Fibroblast of lung (primary cell): ENCODE measurements at regions not wholly inside any gene's neighbourhood (a gene's known extent, or its start where the extent isn't known, plus 50 kb on each side); places are given as distances from the start of the nearest gene placed in this dataset.

Experiments
- DNase-seq, 2 donors: peaks; one replicate each; pipeline versions ENCODE4 v3.0.0 to v3.0.0-alpha.2; 2010; ENCODE audit warnings: low read depth in 2 of 2
- H2AFZ ChIP-seq: 2 replicates; pipeline ENCODE4 v1.5.1; 2012; ENCODE audit warnings: low read length, control low read depth, inconsistent platforms
- H3K27ac ChIP-seq: 2 replicates; pipeline ENCODE4 v1.5.1; 2011; ENCODE audit warnings: low read length, control low read depth; ENCODE audit not compliant: insufficient read depth
- H3K27me3 ChIP-seq: 2 replicates; pipeline ENCODE4 v1.5.1; 2011; ENCODE audit warnings: mild to moderate bottlenecking, low read length; ENCODE audit not compliant: control insufficient read depth, insufficient read depth
- H3K36me3 ChIP-seq: 2 replicates; pipeline ENCODE4 v1.5.1; 2011; ENCODE audit warnings: low read length; ENCODE audit not compliant: control insufficient read depth, insufficient read depth
- H3K4me1 ChIP-seq: 2 replicates; pipeline ENCODE4 v1.5.1; 2011; ENCODE audit warnings: low read length; ENCODE audit not compliant: control insufficient read depth, insufficient read depth; ENCODE audit errors: extremely low read depth
- H3K4me2 ChIP-seq: 2 replicates; pipeline ENCODE4 v1.5.1; 2011; ENCODE audit warnings: low read length, control low read depth; ENCODE audit not compliant: insufficient read depth; ENCODE audit errors: extremely low read depth
- H3K4me3 ChIP-seq, 4 experiments: fragments of 200-600 bp in 1 of 4; sonication (generic) in 1 of 4; replicated peaks in 1 of 4; 2 replicates each; pipeline ENCODE4 v1.5.1; 2011 to 2016; ENCODE audit warnings: low read length in 4 of 4, low read depth in 3 of 4, mild to moderate bottlenecking in 3 of 4, control low read depth in 2 of 4, inconsistent platforms in 1 of 4, mixed read lengths in 1 of 4; ENCODE audit not compliant: insufficient read depth in 1 of 4; ENCODE audit errors: control extremely low read depth in 1 of 4
- H3K79me2 ChIP-seq: 2 replicates; pipeline ENCODE4 v1.5.1; 2012; ENCODE audit warnings: mild to moderate bottlenecking, low read length, inconsistent platforms; ENCODE audit not compliant: control insufficient read depth, insufficient read depth
- H3K9ac ChIP-seq: 2 replicates; pipeline ENCODE4 v1.5.1; 2011; ENCODE audit warnings: mild to moderate bottlenecking, low read length, control low read depth; ENCODE audit not compliant: insufficient read depth
- H3K9me3 ChIP-seq: 2 replicates; pipeline ENCODE4 v1.5.1; 2012; ENCODE audit warnings: low read depth, low read length; ENCODE audit not compliant: control insufficient read depth, insufficient read depth
- H4K20me1 ChIP-seq: 2 replicates; pipeline ENCODE4 v1.5.1; 2011; ENCODE audit warnings: low read length; ENCODE audit not compliant: control insufficient read depth, insufficient read depth; ENCODE audit errors: extremely low read depth
- CTCF ChIP-seq, 2 donors: IDR thresholded peaks in 1 of 2; conservative IDR thresholded peaks in 1 of 2; 1 replicate in 1 of 2; 2 replicates in 1 of 2; pipeline ENCODE4 v1.5.1; 2011 to 2012; ENCODE audit warnings: low read length in 2 of 2, control low read depth in 1 of 2, inconsistent platforms in 1 of 2, low read depth in 1 of 2, mild to moderate bottlenecking in 1 of 2
- EZH2 ChIP-seq: IDR thresholded peaks from 2 replicates; pipeline ENCODE4 v1.5.1; 2012; ENCODE audit warnings: low read length, control low read depth, mild to moderate bottlenecking; ENCODE audit errors: missing control alignments

DNA sequence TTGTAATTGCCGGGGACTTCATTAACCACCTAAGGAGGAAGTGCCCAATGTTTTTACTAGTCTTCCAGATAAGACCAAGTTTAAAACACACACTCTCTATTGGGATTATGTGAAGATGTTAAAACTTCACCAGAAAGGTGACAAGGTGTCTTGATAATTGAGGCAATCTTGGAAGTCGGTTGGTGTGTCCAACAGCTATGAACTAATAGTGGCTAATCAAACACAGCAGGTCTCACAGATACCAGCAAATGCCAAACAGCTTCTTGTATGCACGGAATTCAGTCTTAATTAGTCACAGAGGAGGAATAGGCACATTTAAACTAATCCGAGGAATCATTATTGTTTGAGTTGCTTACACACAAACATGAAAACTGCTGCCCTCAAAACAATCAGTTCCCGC, 214.5 kb downstream of the SEC61B start:
- H3K79me2 ChIP-seq: no peaks in the 10 kb centered on the region
- no peaks in the 10 kb centered on the region for H3K36me3 ChIP-seq
- H3K4me3 ChIP-seq: no peak overlapping the region
- no peak overlapping the region for H3K27ac ChIP-seq
- H2AFZ ChIP-seq: no peak overlapping the region
- no peak overlapping the region for H3K9ac ChIP-seq
- no peaks in the 10 kb centered on the region for H3K9me3 ChIP-seq
- H3K4me2 ChIP-seq: no peak overlapping the region
- no peaks in the 10 kb centered on the region for H3K27me3 ChIP-seq
- TF ChIP-seq CTCF (conservative IDR thresholded peaks at IDR 0.05 in 1 of 2, IDR thresholded peaks at IDR 0.05 in 1 of 2; ENCODE audit: low read depth in 1 of 2, low read length in 2 of 2) (no peak), EZH2 (no peak)
- no peaks in the 10 kb centered on the region for H4K20me1 ChIP-seq
- DNase-seq: no peak
- peaks cover 17% of the 10 kb centered on the region for H3K4me1 ChIP-seq

GRCh38 chr9:99437145-99437544, 215.1 kb downstream of the SEC61B start:
- H3K4me3 ChIP-seq: no peak overlapping the region
- no peak for DNase-seq
- peaks cover 17% of the 10 kb centered on the region for H3K4me1 ChIP-seq

DNA sequence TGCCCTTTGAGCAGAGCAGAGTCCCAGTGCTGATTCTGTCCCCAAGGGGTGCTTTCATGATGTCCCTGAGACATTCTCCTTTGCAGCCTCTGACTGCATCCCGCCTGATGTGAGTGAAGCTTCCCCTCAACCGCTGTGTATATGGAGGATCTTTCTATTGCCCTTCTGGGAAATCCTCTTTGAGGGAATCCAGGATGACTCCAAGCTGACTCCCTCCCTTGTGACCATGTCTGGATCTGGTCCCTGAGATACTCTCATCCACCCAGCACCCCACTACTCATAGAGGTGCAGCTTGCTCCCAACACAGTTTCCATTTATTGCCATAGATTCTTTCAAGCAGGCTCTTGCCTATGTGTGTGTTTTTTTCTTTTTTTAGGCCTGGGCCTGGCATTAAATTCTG, 216.5 kb downstream of the SEC61B start:
- peaks cover 12% of the 10 kb centered on the region for H3K4me1 ChIP-seq
- H3K27me3 ChIP-seq: no peaks in the 10 kb centered on the region
- no peaks in the 10 kb centered on the region for H3K36me3 ChIP-seq
- no peak overlapping the region for H2AFZ ChIP-seq
- H4K20me1 ChIP-seq: no peaks in the 10 kb centered on the region
- H3K9ac ChIP-seq: no peak overlapping the region
- no peak for TF ChIP-seq CTCF (conservative IDR thresholded peaks at IDR 0.05 in 1 of 2, IDR thresholded peaks at IDR 0.05 in 1 of 2; ENCODE audit: low read depth in 1 of 2, low read length in 2 of 2)
- TF ChIP-seq EZH2: no peak
- DNase-seq: no peak
- H3K9me3 ChIP-seq: no peaks in the 10 kb centered on the region
- H3K27ac ChIP-seq: no peak overlapping the region
- H3K79me2 ChIP-seq: no peaks in the 10 kb centered on the region
- H3K4me3 ChIP-seq: no peak overlapping the region
- H3K4me2 ChIP-seq: no peak overlapping the region

More at GRCh38 chr9:99437145-99437544, 215.1 kb downstream of the SEC61B start:
- H3K27ac ChIP-seq: no peak overlapping the region
- H3K36me3 ChIP-seq: no peaks in the 10 kb centered on the region
- H3K4me2 ChIP-seq: no peak overlapping the region
- no peaks in the 10 kb centered on the region for H3K79me2 ChIP-seq
- H2AFZ ChIP-seq: no peak overlapping the region
- H4K20me1 ChIP-seq: no peaks in the 10 kb centered on the region
- TF ChIP-seq CTCF (conservative IDR thresholded peaks at IDR 0.05 in 1 of 2, IDR thresholded peaks at IDR 0.05 in 1 of 2; ENCODE audit: low read depth in 1 of 2, low read length in 2 of 2): no peak
- no peak for TF ChIP-seq EZH2
- H3K27me3 ChIP-seq: no peaks in the 10 kb centered on the region
- no peaks in the 10 kb centered on the region for H3K9me3 ChIP-seq
- no peak overlapping the region for H3K9ac ChIP-seq
